ENCODE measurements at regions not wholly inside any gene's neighbourhood (a gene's known extent, or its start where the extent isn't known, plus 50 kb on each side); places are given as distances from the start of the nearest gene placed in this dataset.

DNA sequence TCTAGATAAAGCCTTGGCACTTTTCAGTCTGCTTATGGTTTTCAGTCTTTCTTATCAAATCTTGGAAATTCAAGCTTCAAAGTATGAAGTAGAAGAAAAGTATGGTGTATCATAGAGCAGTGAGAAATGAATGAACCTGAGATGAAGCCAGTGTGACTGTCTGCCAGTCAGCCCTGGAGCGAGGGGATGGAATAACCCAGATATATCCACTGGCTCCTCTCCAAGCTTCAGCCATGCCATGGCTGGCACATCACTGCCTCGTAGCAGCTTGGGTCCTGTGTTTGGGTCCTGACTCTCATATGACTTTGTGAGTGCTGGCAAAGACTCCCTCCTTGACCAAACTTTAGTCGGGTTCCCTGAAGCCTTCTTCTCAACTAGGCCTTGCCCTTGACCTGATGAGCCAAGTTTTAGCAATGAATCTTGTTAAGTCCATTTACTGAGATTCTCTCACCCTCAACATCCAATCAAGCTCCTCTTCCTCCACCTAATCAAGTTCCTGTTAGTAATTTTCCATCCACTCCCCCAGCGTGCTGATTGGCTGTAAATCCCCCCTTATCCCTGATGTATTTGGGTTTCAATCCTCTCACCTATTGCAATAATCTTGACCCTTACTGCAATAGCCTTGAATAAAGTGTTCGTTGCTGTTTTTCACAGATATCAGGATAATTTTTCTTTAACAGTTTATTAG lies 62.5 kb upstream of the PRDX6 start:
- intact Hi-C loops (cut with DNase I) = no loop called here
- no peak for FAIRE-seq
- peaks cover 0 to 3% (median 0%) of the 10 kb centered on the region in 3 donors for H3K36me3 ChIP-seq (ENCODE audit: control insufficient read depth in 2 of 3, insufficient read depth in 3 of 3, low read length in 3 of 3)

DNA sequence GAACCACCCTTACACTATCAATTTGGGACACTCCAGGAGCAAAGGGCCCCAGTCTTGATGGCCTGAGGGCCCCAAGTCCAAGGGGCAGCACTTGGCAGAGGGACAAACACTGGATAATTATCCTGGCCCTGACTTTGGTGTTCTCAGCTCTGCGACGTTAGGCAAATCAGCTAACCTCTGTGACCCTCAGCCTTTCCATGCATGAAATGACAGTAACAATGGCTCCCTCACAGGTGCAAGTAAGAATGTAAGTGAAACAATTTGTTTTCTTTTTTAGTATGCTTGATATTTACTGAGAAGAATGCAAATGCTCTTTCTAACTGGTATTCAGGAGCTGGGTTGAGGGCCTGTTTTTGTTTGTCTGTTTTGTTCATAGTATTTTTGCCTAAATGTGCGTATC lies 61.6 kb upstream of the PRDX6 start:
- DNase-seq (no peak), FAIRE-seq (no peak)
- peaks cover 0 to 1% (median 0%) of the 10 kb centered on the region in 3 donors for H3K36me3 ChIP-seq (ENCODE audit: control insufficient read depth in 2 of 3, insufficient read depth in 3 of 3, low read length in 3 of 3)
- TF ChIP-seq, protein P1, sequence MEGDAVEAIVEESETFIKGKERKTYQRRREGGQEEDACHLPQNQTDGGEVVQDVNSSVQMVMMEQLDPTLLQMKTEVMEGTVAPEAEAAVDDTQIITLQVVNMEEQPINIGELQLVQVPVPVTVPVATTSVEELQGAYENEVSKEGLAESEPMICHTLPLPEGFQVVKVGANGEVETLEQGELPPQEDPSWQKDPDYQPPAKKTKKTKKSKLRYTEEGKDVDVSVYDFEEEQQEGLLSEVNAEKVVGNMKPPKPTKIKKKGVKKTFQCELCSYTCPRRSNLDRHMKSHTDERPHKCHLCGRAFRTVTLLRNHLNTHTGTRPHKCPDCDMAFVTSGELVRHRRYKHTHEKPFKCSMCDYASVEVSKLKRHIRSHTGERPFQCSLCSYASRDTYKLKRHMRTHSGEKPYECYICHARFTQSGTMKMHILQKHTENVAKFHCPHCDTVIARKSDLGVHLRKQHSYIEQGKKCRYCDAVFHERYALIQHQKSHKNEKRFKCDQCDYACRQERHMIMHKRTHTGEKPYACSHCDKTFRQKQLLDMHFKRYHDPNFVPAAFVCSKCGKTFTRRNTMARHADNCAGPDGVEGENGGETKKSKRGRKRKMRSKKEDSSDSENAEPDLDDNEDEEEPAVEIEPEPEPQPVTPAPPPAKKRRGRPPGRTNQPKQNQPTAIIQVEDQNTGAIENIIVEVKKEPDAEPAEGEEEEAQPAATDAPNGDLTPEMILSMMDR (IDR thresholded peaks at IDR 0.05; ENCODE audit: borderline replicate concordance, extremely low read depth, insufficient read depth) = no peak
- H3K9ac ChIP-seq (ENCODE audit: low read length in 3 of 3) = no peak overlapping the region
- H3K4me1 ChIP-seq (ENCODE audit: control insufficient read depth in 2 of 3, insufficient read depth in 2 of 3, low read depth in 1 of 3, low read length in 3 of 3) = peaks cover 0 to 3% (median 0%) of the 10 kb centered on the region in 3 donors
- no peaks in the 10 kb centered on the region for H3K27me3 ChIP-seq (ENCODE audit: control insufficient read depth, insufficient read depth, low read length)
- no peaks in the 10 kb centered on the region for H3K9me3 ChIP-seq (ENCODE audit: control insufficient read depth in 2 of 3, insufficient read depth in 1 of 3, low read length in 3 of 3)
- no peak overlapping the region for H3K4me3 ChIP-seq (ENCODE audit: low read length in 3 of 3)
- H3K27ac ChIP-seq (ENCODE audit: low read depth in 2 of 2, low read length in 2 of 2) = no peak overlapping the region
- intact Hi-C loops (cut with DNase I) = no loop called here

More for the DNA sequence above, 62.5 kb upstream of the PRDX6 start:
- H3K27ac ChIP-seq (ENCODE audit: low read depth in 2 of 2, low read length in 2 of 2) = no peak overlapping the region
- H3K9me3 ChIP-seq (ENCODE audit: control insufficient read depth in 2 of 3, insufficient read depth in 1 of 3, low read length in 3 of 3) = no peaks in the 10 kb centered on the region
- no peak for DNase-seq
- no peaks in the 10 kb centered on the region for H3K27me3 ChIP-seq (ENCODE audit: control insufficient read depth, insufficient read depth, low read length)
- TF ChIP-seq, protein P1 (IDR thresholded peaks at IDR 0.05; ENCODE audit: borderline replicate concordance, extremely low read depth, insufficient read depth) = no peak
- no peaks in the 10 kb centered on the region for H3K4me1 ChIP-seq (ENCODE audit: control insufficient read depth in 2 of 3, insufficient read depth in 2 of 3, low read depth in 1 of 3, low read length in 3 of 3)
- H3K9ac ChIP-seq (ENCODE audit: low read length in 3 of 3) = no peak overlapping the region
- H3K4me3 ChIP-seq (ENCODE audit: low read length in 3 of 3) = no peak overlapping the region

DNA sequence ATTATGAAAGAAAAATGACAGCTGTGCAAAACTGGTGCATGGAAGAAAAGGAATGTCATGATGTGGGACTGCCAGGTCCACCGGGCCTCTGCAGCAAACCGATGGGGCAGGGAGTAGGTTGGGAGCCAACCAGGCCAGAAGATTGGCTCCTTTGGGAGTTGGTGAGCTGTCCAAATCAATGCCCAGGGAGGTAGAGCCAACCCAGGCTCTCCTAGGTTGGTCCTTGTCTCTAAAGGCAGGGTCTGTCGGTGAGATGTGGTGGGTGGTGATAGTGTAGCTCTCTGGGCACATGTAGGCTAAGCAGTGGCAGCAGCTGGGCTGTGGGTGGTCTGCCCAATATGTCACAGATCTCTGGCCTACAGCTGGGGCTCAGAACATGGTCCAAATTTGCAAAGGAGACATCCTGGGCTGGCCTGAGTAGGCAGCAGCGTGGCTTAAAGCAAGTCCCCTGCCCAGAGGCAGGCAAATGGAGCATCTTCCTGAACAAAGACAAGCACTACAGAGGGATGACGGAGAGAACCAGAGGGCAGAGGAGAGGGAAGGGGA lies 61.2 kb upstream of the PRDX6 start:
- no peak for DNase-seq
- TF ChIP-seq, protein P1 (IDR thresholded peaks at IDR 0.05; ENCODE audit: borderline replicate concordance, extremely low read depth, insufficient read depth) = no peak
- Histone ChIP-seq H3K4me1 (ENCODE audit: control insufficient read depth in 2 of 3, insufficient read depth in 2 of 3, low read depth in 1 of 3, low read length in 3 of 3) (peaks cover 0 to 3% (median 0%) of the 10 kb centered on the region in 3 donors), H3K36me3 (ENCODE audit: control insufficient read depth in 2 of 3, insufficient read depth in 3 of 3, low read length in 3 of 3) (no peaks in the 10 kb centered on the region), H3K9me3 (ENCODE audit: control insufficient read depth in 2 of 3, insufficient read depth in 1 of 3, low read length in 3 of 3) (no peaks in the 10 kb centered on the region), H3K27me3 (ENCODE audit: control insufficient read depth, insufficient read depth, low read length) (no peaks in the 10 kb centered on the region), H3K4me3 (ENCODE audit: low read length in 3 of 3) (no peak overlapping the region), H3K9ac (ENCODE audit: low read length in 3 of 3) (no peak overlapping the region), H3K27ac (ENCODE audit: low read depth in 2 of 2, low read length in 2 of 2) (no peak overlapping the region)
- intact Hi-C loops (cut with DNase I) = no loop called here
- no peak for FAIRE-seq

All from kidney (tissue), 13 donors.